ENCODE measurements at regions not wholly inside any gene's neighbourhood (a gene's known extent, or its start where the extent isn't known, plus 50 kb on each side); places are given as distances from the start of the nearest gene placed in this dataset.

GRCh38 chr9:104345061-104345460 is 159.0 kb upstream of the OR13F1 start:
- no peaks in the 10 kb centered on the region for H3K27me3 Mint-ChIP-seq (ENCODE audit: low read depth, unreplicated experiment)
- Histone ChIP-seq H2AFZ (ENCODE audit: low read depth, low read length) (no peak overlapping the region), H3K4me3 (ENCODE audit: insufficient read depth, low read depth, low read length) (no peak overlapping the region), H3K27me3 (ENCODE audit: insufficient read depth, low read length) (no peaks in the 10 kb centered on the region), H3K4me1 (ENCODE audit: insufficient read depth, low read length) (no peaks in the 10 kb centered on the region), H3K79me2 (ENCODE audit: insufficient read depth, low read length) (no peaks in the 10 kb centered on the region), H4K20me1 (ENCODE audit: insufficient read depth, low read length) (no peaks in the 10 kb centered on the region), H3K9me3 (ENCODE audit: insufficient read depth, low read depth, low read length) (no peaks in the 10 kb centered on the region), H3K9ac (ENCODE audit: low read length) (no peak overlapping the region), H3K27ac (ENCODE audit: low read depth, low read length) (no peak overlapping the region), H3K36me3 (ENCODE audit: insufficient read depth, low read length) (no peaks in the 10 kb centered on the region), H3K4me2 (ENCODE audit: low read length) (no peak overlapping the region)
- no peak overlapping the region for H3K27ac Mint-ChIP-seq (ENCODE audit: unreplicated experiment)
- no peaks in the 10 kb centered on the region for H3K36me3 Mint-ChIP-seq (ENCODE audit: low read depth, unreplicated experiment)
- no peaks in the 10 kb centered on the region for H3K9me3 Mint-ChIP-seq (ENCODE audit: unreplicated experiment)
- DNase-seq (ENCODE audit: low read depth) = no peak
- no peak overlapping the region for H3K4me3 Mint-ChIP-seq (ENCODE audit: unreplicated experiment)
- FAIRE-seq = no peak
- no peaks in the 10 kb centered on the region for H3K4me1 Mint-ChIP-seq (ENCODE audit: low read depth, unreplicated experiment)
- TF ChIP-seq EZH2 (IDR thresholded peaks at IDR 0.05; ENCODE audit: insufficient read depth, low read length) (no peak), CTCF (IDR thresholded peaks at IDR 0.05; ENCODE audit: insufficient read depth, low read depth, low read length) (no peak)

GRCh38 chr9:104350541-104350940 is 153.5 kb upstream of the OR13F1 start:
- no peak for DNase-seq (ENCODE audit: low read depth)
- Mint-ChIP-seq H3K27me3 (ENCODE audit: low read depth, unreplicated experiment) (no peaks in the 10 kb centered on the region), H3K36me3 (ENCODE audit: low read depth, unreplicated experiment) (no peaks in the 10 kb centered on the region), H3K4me1 (ENCODE audit: low read depth, unreplicated experiment) (no peaks in the 10 kb centered on the region), H3K9me3 (ENCODE audit: unreplicated experiment) (no peaks in the 10 kb centered on the region), H3K4me3 (ENCODE audit: unreplicated experiment) (no peak overlapping the region), H3K27ac (ENCODE audit: unreplicated experiment) (no peak overlapping the region)
- Histone ChIP-seq H3K4me1 (ENCODE audit: insufficient read depth, low read length) (no peaks in the 10 kb centered on the region), H3K9ac (ENCODE audit: low read length) (no peak overlapping the region), H3K4me2 (ENCODE audit: low read length) (no peak overlapping the region), H3K79me2 (ENCODE audit: insufficient read depth, low read length) (no peaks in the 10 kb centered on the region), H3K36me3 (ENCODE audit: insufficient read depth, low read length) (no peaks in the 10 kb centered on the region), H3K9me3 (ENCODE audit: insufficient read depth, low read depth, low read length) (no peaks in the 10 kb centered on the region), H4K20me1 (ENCODE audit: insufficient read depth, low read length) (no peaks in the 10 kb centered on the region), H3K27me3 (ENCODE audit: insufficient read depth, low read length) (no peaks in the 10 kb centered on the region), H2AFZ (ENCODE audit: low read depth, low read length) (no peak overlapping the region), H3K27ac (ENCODE audit: low read depth, low read length) (no peak overlapping the region), H3K4me3 (ENCODE audit: insufficient read depth, low read depth, low read length) (no peak overlapping the region)
- FAIRE-seq = no peak
- TF ChIP-seq EZH2 (IDR thresholded peaks at IDR 0.05; ENCODE audit: insufficient read depth, low read length) (no peak), CTCF (IDR thresholded peaks at IDR 0.05; ENCODE audit: insufficient read depth, low read depth, low read length) (no peak)

- Histone ChIP-seq H3K4me2 (ENCODE audit: low read length) (no peak overlapping the region), H3K27me3 (ENCODE audit: insufficient read depth, low read length) (no peaks in the 10 kb centered on the region), H3K4me1 (ENCODE audit: insufficient read depth, low read length) (no peaks in the 10 kb centered on the region), H3K27ac (ENCODE audit: low read depth, low read length) (no peak overlapping the region), H3K9me3 (ENCODE audit: insufficient read depth, low read depth, low read length) (no peaks in the 10 kb centered on the region), H3K9ac (ENCODE audit: low read length) (no peak overlapping the region), H4K20me1 (ENCODE audit: insufficient read depth, low read length) (no peaks in the 10 kb centered on the region), H3K36me3 (ENCODE audit: insufficient read depth, low read length) (no peaks in the 10 kb centered on the region), H2AFZ (ENCODE audit: low read depth, low read length) (no peak overlapping the region), H3K4me3 (ENCODE audit: insufficient read depth, low read depth, low read length) (no peak overlapping the region), H3K79me2 (ENCODE audit: insufficient read depth, low read length) (no peaks in the 10 kb centered on the region)
- DNase-seq (ENCODE audit: low read depth) (no peak), FAIRE-seq (no peak)
- Mint-ChIP-seq H3K27ac (ENCODE audit: unreplicated experiment) (no peak overlapping the region), H3K4me3 (ENCODE audit: unreplicated experiment) (no peak overlapping the region), H3K27me3 (ENCODE audit: low read depth, unreplicated experiment) (no peaks in the 10 kb centered on the region), H3K4me1 (ENCODE audit: low read depth, unreplicated experiment) (no peaks in the 10 kb centered on the region), H3K36me3 (ENCODE audit: low read depth, unreplicated experiment) (no peaks in the 10 kb centered on the region), H3K9me3 (ENCODE audit: unreplicated experiment) (no peaks in the 10 kb centered on the region)
- TF ChIP-seq EZH2 (IDR thresholded peaks at IDR 0.05; ENCODE audit: insufficient read depth, low read length) = no peak
Observed at GRCh38 chr9:104351726-104352125, 152.3 kb upstream of the OR13F1 start.
